ENCODE measurements at regions not wholly inside any gene's neighbourhood (a gene's known extent, or its start where the extent isn't known, plus 50 kb on each side); places are given as distances from the start of the nearest gene placed in this dataset.

- TF ChIP-seq POLR2A (IDR thresholded peaks at IDR 0.05) (no peak), CTCF (IDR thresholded peaks at IDR 0.05) (no peak), EP300 (IDR thresholded peaks at IDR 0.05) (no peak)
Measured at GRCh38 chr10:65548001-65548400, 1377.8 kb upstream of the LRRTM3 start.
